Activated CD4-positive, alpha-beta T cell treated with anti-CD3 and anti-CD28 coated beads for 24 hours (primary cell): ENCODE measurements at regions not wholly inside any gene's neighbourhood (a gene's known extent, or its start where the extent isn't known, plus 50 kb on each side); places are given as distances from the start of the nearest gene placed in this dataset.

Source experiments
- DNase-seq, 2 donors: peaks; one replicate each; pipeline ENCODE4 v3.0.0-alpha.2; 2020; ENCODE audit warnings: low read depth in 2 of 2

GRCh38 chr4:57612279-57612678, 502.1 kb upstream of the IGFBP7 start:
- no peak for DNase-seq

GRCh38 chr4:57607566-57608180, 497.5 kb upstream of the IGFBP7 start:
- DNase-seq, result no peak

DNA sequence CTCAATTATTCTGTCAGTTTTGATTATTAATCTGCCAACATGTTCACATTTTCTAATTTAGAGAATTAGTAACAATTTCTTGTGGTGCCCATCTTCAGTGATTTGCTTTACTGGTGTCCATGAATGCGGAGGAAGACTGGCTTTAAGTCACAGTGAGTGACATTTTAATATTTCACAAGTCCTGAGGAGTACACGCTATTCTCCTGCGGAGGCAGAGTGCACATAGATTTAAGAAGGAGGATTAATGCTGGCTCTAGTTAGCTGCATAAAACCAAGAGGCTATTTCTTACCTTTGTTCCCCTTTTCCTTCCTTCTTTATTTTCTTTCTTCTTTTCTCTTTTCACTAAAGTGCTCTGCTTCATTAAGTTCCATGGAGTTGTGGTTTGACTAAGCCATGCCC, 495.2 kb upstream of the IGFBP7 start:
- no peak for DNase-seq

- no peak for DNase-seq
These were observed 492.0 kb upstream of the IGFBP7 start for GRCh38 chr4:57602141-57602540.

GRCh38 chr4:57591073-57591472, 480.9 kb upstream of the IGFBP7 start:
- no peak for DNase-seq

GRCh38 chr4:57588557-57588956, 478.4 kb upstream of the IGFBP7 start:
- DNase-seq, result no peak

DNA sequence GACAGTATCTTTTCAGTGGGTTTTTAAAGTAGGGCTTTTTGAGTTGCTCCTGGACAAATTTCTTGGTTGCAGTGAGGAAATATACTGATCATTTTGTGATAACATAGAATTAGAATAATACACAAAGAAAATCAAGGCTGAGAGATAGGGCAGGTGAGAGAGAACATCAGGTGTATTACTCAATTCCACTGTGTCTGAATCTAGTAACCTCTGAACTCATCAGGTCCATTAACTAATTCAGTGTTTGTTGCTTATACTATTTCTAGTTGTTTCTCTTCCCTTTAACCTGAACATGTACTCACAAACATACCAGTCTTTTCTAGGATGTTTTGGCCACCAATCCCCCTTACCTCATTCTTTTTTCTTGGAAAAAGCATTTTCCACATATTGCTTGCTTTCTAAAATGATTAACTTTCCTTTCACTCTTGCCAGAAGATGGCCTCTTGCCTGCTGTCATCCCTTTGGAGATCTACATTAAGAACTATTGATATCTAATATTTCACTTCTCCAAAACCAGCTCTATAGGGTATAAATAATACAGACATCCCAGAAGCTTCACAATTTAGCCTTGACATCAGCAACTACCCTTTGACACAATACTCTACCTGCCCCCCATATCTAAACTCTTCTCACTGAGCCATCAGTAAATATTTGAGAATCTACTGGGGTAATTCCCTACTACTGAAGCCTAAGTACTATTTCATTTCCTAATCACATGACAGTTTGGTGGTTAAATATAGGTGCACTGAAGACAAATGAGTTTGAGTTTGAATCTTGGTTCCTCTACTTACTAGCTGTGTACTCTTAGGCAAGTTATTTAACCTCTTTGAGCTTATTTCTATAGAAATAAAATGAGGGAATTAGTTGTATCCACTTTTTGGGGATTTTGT, 470.8 kb upstream of the IGFBP7 start:
- no peak for DNase-seq

DNA sequence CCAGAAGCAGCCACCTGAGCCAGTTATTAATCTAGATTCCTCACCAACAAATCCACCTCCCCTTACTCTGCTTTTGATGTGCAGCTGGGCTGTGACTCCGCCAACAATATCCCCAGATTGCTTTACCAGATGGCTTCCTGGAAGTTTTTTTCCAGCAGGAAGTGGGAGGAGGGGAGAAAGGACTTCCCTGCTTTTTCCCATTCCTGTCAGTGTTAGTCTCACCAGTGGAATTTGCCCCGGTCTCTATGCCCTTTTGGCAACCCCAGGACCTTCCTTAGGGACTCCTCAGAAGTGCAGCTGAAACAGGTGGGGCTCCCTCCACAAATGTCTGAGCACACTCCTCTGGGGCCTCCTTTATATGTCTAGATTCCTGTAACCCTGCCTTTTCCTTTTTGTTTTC, 465.2 kb upstream of the IGFBP7 start:
- no peak for DNase-seq

- DNase-seq, result no peak
These were observed 444.4 kb upstream of the IGFBP7 start for GRCh38 chr4:57554556-57555092.

DNA sequence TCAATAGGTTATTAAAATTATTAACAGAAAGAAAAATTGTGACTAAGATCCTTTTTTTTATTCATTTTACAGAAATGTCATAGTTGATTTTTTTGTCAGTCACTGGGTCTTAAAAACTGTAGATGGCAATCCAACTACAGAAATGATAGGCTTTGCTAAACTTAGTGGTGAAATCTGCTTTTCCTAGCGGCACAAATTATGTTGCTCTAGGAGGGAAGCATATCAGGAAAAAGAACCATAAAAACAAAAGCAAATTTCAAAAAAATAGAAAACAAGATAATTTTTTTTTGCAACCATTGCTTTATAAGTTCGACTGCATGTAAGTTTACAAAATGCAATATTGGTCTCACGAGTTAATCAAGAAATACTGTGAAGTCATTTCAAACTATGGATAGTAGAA, 443.5 kb upstream of the IGFBP7 start:
- DNase-seq, result no peak

GRCh38 chr4:57550198-57550597, 440.0 kb upstream of the IGFBP7 start:
- DNase-seq, result no peak

GRCh38 chr4:57548856-57549255, 438.7 kb upstream of the IGFBP7 start:
- DNase-seq, result no peak

- no peak for DNase-seq
These were observed 434.8 kb upstream of the IGFBP7 start for GRCh38 chr4:57544811-57545654.

DNA sequence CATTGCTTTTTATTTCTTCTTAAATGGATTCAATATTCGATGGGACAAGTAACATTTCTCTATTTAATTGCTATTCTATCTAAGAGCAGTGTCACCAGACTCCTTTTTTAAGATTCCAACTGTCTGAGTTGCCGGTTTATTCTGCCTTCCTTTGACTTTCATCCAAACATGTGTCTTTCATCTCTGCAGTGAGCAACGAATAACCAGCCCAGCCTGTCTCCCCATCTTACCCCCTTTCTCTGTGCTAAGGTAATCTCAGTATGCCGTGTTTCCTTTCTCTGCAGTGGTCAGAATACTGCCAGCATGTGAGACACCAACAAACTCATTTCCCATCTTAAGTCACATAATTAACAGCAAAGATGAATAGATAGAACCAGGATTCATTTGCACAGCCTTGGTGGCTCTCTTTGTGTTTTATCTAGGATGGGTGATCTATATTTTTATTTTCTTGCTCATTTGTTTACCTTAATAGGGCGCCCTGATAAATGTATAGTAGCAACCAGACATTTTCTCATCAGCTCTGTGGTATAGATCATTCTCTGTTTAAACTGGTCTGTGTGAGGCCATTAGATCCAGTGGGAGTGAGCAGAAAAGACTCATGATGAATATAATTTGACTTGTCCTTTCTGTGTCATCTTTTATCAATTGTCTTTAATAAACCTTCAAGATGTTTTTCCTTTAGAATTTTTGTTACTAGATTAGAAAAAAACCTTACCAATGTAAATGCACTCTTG, 394.8 kb upstream of the IGFBP7 start:
- DNase-seq, result no peak

- no peak for DNase-seq
These were observed 394.0 kb upstream of the IGFBP7 start for GRCh38 chr4:57504139-57504538.

DNA sequence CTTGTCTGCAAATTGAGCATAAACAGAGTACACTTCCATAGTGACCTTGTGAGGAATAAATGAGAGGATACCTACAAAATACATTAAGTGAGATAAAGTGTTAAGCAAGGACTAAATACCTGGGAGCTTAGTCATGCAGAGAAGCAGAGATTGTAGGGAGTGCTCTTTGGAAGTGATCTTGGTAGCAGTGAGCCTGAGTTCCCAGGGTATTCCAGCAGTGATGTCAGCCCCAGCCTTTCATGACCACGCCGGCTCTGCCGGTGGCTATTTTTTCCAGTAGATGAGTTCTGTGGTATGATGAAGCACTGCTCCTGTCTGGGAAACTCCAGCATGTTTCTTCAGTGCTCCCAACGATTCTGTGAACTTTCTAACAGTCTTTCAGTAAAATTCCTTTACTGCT, 391.5 kb upstream of the IGFBP7 start:
- no peak for DNase-seq

- DNase-seq, result no peak
These were observed 389.6 kb upstream of the IGFBP7 start for GRCh38 chr4:57499786-57500185.

DNA sequence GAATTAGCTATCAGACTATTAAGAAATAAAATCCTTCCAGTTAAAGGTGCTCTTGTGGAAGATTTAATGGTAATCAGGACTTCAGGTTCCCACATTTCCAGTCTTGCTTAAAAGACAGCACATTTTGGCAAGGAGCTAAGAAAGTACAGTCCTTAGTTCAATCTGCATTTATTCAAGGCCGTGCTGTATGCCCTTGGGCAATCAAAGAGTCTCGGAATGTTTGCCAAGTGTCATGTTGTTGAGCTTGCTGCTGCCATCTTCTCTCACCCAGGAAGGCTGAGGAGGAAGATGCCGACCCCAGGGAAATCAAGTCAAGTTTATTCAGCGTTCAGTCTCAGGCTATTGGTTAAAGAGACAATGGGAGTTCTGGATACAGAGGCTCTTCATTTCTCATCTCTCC, 388.1 kb upstream of the IGFBP7 start:
- no peak for DNase-seq

DNA sequence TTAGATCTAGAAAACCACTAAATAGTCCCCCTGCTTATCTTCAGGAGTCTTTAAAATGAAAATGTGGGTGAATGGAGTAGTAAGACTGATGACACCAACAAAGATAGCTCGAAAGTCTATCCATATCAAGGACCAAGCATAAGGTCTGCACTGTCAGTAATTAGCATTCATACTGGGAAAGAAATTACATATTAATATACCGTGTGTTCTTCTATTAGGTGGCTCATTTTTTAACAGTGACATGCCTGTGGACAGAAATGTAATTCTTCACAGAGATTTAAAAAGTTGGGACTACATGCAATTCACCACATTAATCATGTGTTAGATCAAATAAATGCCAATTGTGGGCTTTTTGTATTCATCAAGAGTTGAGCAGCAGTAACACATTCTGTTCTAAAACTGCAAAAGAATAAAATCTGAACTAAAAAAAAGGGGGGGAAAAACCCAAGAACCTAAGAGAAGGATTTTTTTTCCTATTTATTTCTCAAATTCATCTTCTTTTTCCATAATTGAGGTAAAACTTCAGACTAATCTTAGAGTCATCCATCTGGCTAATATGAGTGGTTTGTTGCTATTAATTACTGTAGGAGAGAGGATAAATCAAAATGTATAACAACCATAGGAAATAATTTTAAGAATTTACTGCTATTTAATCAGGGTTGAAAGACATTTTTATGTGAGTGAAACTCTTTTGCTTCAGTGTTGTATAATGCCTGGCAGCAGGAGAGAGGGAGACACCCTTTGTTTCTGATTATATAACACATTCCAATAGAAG, 386.7 kb upstream of the IGFBP7 start:
- no peak for DNase-seq

GRCh38 chr4:57494821-57495220, 384.6 kb upstream of the IGFBP7 start:
- DNase-seq, result no peak
